ENCODE measurements at regions not wholly inside any gene's neighbourhood (a gene's known extent, or its start where the extent isn't known, plus 50 kb on each side); places are given as distances from the start of the nearest gene placed in this dataset.

DNA sequence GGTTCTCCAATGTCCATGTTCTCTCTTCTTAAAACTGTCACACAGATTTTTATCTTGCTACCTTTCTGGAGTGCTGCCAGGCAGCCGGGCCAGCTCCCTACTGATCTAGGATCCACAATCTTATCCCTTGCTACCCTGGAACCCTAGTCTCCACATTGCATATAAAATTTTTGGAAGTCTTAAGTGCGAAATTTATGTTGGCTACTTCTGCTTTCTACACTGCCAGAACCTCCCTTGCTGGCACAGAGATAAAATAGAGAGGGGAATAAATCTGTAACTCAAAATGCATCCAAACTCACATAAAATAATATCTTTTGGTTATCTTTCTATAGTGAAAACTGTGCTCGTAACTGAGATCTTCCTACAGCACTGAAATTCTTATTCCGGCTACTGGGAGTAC, 182.6 kb downstream of the ZPLD1 start:
- H3K27ac ChIP-seq, result no peak overlapping the region
- H3K36me3 ChIP-seq, result no peaks in the 10 kb centered on the region
- H3K9me3 ChIP-seq, result no peaks in the 10 kb centered on the region
- H3K4me3 ChIP-seq, result no peak overlapping the region
- TF ChIP-seq, protein P1, sequence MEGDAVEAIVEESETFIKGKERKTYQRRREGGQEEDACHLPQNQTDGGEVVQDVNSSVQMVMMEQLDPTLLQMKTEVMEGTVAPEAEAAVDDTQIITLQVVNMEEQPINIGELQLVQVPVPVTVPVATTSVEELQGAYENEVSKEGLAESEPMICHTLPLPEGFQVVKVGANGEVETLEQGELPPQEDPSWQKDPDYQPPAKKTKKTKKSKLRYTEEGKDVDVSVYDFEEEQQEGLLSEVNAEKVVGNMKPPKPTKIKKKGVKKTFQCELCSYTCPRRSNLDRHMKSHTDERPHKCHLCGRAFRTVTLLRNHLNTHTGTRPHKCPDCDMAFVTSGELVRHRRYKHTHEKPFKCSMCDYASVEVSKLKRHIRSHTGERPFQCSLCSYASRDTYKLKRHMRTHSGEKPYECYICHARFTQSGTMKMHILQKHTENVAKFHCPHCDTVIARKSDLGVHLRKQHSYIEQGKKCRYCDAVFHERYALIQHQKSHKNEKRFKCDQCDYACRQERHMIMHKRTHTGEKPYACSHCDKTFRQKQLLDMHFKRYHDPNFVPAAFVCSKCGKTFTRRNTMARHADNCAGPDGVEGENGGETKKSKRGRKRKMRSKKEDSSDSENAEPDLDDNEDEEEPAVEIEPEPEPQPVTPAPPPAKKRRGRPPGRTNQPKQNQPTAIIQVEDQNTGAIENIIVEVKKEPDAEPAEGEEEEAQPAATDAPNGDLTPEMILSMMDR (IDR thresholded peaks at IDR 0.05), result no peak
- H3K4me1 ChIP-seq, result no peaks in the 10 kb centered on the region
- DNase-seq (ENCODE audit: low spot score in 2 of 2), result no peak
- intact Hi-C loops (cut with DNase I), result no loop called here
- no peaks in the 10 kb centered on the region for H3K27me3 ChIP-seq

DNA sequence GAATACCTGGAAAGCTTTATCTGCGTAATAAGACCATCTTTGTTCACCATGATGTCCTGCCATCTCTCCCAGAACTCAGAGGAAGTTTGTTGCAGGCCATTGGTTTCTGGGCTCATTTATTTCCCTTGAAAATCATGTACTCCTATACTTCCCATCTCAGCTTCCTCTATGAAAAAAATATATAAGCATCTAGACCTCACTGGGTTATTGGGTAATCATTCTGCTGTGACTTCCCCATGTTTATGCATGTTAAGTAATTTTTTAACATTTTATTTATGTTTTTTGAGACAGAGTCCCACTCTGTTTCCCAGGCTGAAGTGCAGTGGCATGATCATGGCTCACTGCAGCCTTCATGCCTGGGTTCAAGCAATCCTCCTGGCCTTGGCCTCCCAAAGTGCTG, 184.5 kb downstream of the ZPLD1 start:
- TF ChIP-seq, protein P1 (IDR thresholded peaks at IDR 0.05), result no peak
- H3K27me3 ChIP-seq, result no peaks in the 10 kb centered on the region
- no peaks in the 10 kb centered on the region for H3K9me3 ChIP-seq
- no peaks in the 10 kb centered on the region for H3K4me1 ChIP-seq
- H3K27ac ChIP-seq, result no peak overlapping the region
- no peak overlapping the region for H3K4me3 ChIP-seq
- DNase-seq (ENCODE audit: low spot score in 2 of 2), result no peak
- H3K36me3 ChIP-seq, result no peaks in the 10 kb centered on the region
- intact Hi-C loops (cut with DNase I), result no loop called here

DNA sequence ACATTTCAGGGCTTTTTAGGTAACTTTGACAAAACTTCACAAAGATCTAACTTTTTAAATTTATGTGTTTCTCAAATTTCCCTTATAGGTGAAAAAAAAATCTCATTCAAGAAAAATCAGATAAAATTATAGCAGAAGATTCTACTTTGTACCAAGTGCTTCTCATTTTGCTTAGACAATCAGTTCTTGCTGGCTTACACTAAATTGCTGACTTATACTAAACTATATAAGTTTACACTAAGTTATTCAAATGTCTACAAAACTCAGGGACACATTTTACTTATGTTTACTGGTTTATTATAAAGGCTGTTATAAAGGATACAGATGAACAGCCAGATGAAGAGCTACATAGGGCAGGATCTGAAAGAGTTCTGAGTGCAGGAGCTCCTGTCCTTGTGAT, 195.1 kb downstream of the ZPLD1 start:
- no peak for DNase-seq (ENCODE audit: low spot score in 2 of 2)
- H3K9me3 ChIP-seq, result no peaks in the 10 kb centered on the region
- H3K4me1 ChIP-seq, result no peaks in the 10 kb centered on the region
- intact Hi-C loops (cut with DNase I), result no loop called here
- TF ChIP-seq, protein P1 (IDR thresholded peaks at IDR 0.05), result no peak
- H3K4me3 ChIP-seq, result no peak overlapping the region
- no peak overlapping the region for H3K27ac ChIP-seq
- no peaks in the 10 kb centered on the region for H3K27me3 ChIP-seq
- H3K36me3 ChIP-seq, result no peaks in the 10 kb centered on the region

DNA sequence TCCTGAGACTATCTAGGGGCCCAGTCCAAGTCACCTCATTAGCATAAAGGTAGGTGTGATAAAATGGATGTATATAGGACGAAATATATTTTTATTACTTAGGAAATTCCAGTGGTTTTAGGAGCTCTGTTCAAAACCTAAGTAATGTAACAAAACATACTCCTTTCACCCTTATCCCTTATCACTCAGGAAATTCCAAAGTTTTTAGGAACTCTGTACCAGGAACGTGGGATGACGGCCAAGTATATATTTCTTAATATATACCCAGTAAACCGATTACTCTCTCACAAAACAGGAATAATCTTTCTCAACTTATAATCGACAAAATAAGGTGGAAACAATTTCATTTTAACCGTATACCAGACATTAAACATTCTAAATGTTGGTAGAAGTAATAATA, 195.7 kb downstream of the ZPLD1 start:
- DNase-seq (ENCODE audit: low spot score in 2 of 2), result no peak
- H3K4me1 ChIP-seq, result no peaks in the 10 kb centered on the region
- no peaks in the 10 kb centered on the region for H3K9me3 ChIP-seq
- intact Hi-C loops (cut with DNase I), result no loop called here
- H3K36me3 ChIP-seq, result no peaks in the 10 kb centered on the region
- TF ChIP-seq, protein P1 (IDR thresholded peaks at IDR 0.05), result no peak
- no peaks in the 10 kb centered on the region for H3K27me3 ChIP-seq
- H3K27ac ChIP-seq, result no peak overlapping the region
- H3K4me3 ChIP-seq, result no peak overlapping the region

DNA sequence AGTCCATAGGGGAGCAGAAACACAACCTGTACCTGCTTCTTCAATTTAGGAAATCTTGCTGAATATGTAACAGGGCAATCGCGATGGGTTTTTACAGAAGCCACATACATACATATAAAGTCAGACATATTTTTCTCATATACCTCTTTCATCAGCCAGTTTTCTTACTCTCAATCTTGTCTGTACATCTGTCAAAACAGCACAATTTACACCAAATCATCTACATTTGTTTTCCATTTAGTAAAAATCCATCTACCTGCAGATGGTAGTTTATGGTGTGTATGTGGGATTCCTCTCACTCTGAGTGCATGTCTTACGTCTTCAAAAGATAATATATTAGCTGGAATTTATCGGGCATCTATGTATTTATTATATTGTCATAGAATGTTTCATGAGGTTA, 208.7 kb downstream of the ZPLD1 start:
- Histone ChIP-seq H3K27me3 (no peaks in the 10 kb centered on the region), H3K27ac (no peak overlapping the region), H3K4me1 (no peaks in the 10 kb centered on the region), H3K9me3 (no peaks in the 10 kb centered on the region), H3K4me3 (no peak overlapping the region), H3K36me3 (no peaks in the 10 kb centered on the region)
- no peak for DNase-seq (ENCODE audit: low spot score in 2 of 2)
- intact Hi-C loops (cut with DNase I), result no loop called here
- TF ChIP-seq, protein P1 (IDR thresholded peaks at IDR 0.05), result no peak

DNA sequence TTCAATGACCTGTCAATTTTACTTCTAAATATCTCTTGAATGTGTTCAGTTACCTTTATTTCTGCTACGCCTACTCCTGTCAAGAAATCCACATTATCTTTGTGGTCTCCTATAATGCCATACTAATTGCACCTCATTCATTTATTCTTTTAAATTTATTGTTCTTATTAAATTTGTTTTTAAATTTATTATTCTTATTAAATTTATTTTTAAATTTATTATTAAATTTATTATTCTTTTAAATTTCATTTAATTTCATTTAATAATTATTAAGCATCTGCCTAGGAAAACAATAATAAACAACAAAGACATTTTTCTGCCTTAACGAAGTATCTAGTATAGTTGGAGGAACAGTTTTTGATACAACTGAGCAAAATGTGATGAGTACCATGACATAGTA, 211.7 kb downstream of the ZPLD1 start:
- H3K27ac ChIP-seq, result no peak overlapping the region
- no peaks in the 10 kb centered on the region for H3K4me1 ChIP-seq
- no peaks in the 10 kb centered on the region for H3K27me3 ChIP-seq
- no peaks in the 10 kb centered on the region for H3K36me3 ChIP-seq
- intact Hi-C loops (cut with DNase I), result no loop called here
- H3K9me3 ChIP-seq, result no peaks in the 10 kb centered on the region
- no peak overlapping the region for H3K4me3 ChIP-seq
- DNase-seq (ENCODE audit: low spot score in 2 of 2), result no peak
- TF ChIP-seq, protein P1 (IDR thresholded peaks at IDR 0.05), result no peak

Measured in ascending aorta (tissue), 2 donors.